LNCAP (cell line): ENCODE measurements at regions not wholly inside any gene's neighbourhood (a gene's known extent, or its start where the extent isn't known, plus 50 kb on each side); places are given as distances from the start of the nearest gene placed in this dataset.

Experiments used
- CTCF ChIP-seq: fragments of 450-650 bp; IDR thresholded peaks from 2 replicates; pipeline ENCODE4 v1.5.1; 2017; ENCODE audit warnings: mild to moderate bottlenecking

GRCh38 chr5:173535166-173535975 lies 81.1 kb downstream of the BOD1 start:
- no peak for TF ChIP-seq CTCF

- no peak for TF ChIP-seq CTCF
These were observed 81.8 kb downstream of the BOD1 start for GRCh38 chr5:173534664-173535063.

GRCh38 chr5:173534031-173534430 lies 82.4 kb downstream of the BOD1 start:
- TF ChIP-seq CTCF: no peak

- no peak for TF ChIP-seq CTCF
These were observed 83.7 kb downstream of the BOD1 start for GRCh38 chr5:173532689-173533250.

- TF ChIP-seq CTCF: no peak
These were observed 84.6 kb downstream of the BOD1 start for GRCh38 chr5:173531863-173532262.

GRCh38 chr5:173530547-173530946 lies 85.9 kb downstream of the BOD1 start:
- TF ChIP-seq CTCF: no peak

- TF ChIP-seq CTCF: no peak
These were observed 86.6 kb downstream of the BOD1 start for GRCh38 chr5:173529861-173530260.
